SK-N-SH treated with all-trans-retinoic acid at 6 μM for 48 hours (cell line): ENCODE measurements at regions not wholly inside any gene's neighbourhood (a gene's known extent, or its start where the extent isn't known, plus 50 kb on each side); places are given as distances from the start of the nearest gene placed in this dataset.

Source experiments
- ATAC-seq: fragments of 200-7000 bp; cut with Tn5 transposase; 3 replicates; pipeline ENCODE4 v1.9.1; 2020; ENCODE audit warnings: mild to moderate bottlenecking, moderate library complexity
- ARNTL ChIP-seq: fragments of 450-650 bp; formaldehyde crosslinking; IDR thresholded peaks from 2 replicates; pipeline ENCODE4 v1.5.0; 2020; ENCODE audit warnings: low read depth, mild to moderate bottlenecking, moderate library complexity, borderline replicate concordance
- CSRNP3 ChIP-seq: fragments of 250-450 bp; sonication (Bioruptor Pico); IDR thresholded peaks from 2 replicates; pipeline ENCODE4 v1.5.1; 2021; ENCODE audit warnings: mild to moderate bottlenecking, moderate library complexity
- ESRRG ChIP-seq: fragments of 250-450 bp; sonication (Bioruptor Pico); IDR thresholded peaks from 2 replicates; pipeline ENCODE4 v1.6.1; 2021; ENCODE audit warnings: mild to moderate bottlenecking
- GLIS3 ChIP-seq: fragments of 250-450 bp; sonication (Bioruptor Pico); IDR thresholded peaks from 2 replicates; pipeline ENCODE4 v1.5.0; 2020; ENCODE audit warnings: mild to moderate bottlenecking, moderate library complexity
- OSR1 ChIP-seq: fragments of 250-450 bp; sonication (Bioruptor Pico); IDR thresholded peaks from 2 replicates; pipeline ENCODE4 v1.8.0; 2022; ENCODE audit warnings: moderate library complexity, mild to moderate bottlenecking, inconsistent platforms
- PATZ1 ChIP-seq: fragments of 250-450 bp; sonication (Bioruptor Pico); IDR thresholded peaks from 2 replicates; pipeline ENCODE4 v1.8.0; 2020; ENCODE audit warnings: mild to moderate bottlenecking, moderate library complexity, borderline replicate concordance
- POU6F1 ChIP-seq: fragments of 250-450 bp; sonication (Bioruptor Pico); IDR thresholded peaks from 2 replicates; pipeline ENCODE4 v1.8.0; 2021; ENCODE audit warnings: low read depth, mild to moderate bottlenecking, moderate library complexity, borderline replicate concordance
- PPARA ChIP-seq: fragments of 250-450 bp; sonication (Bioruptor Pico); IDR thresholded peaks from 2 replicates; pipeline ENCODE4 v1.5.0; 2020; ENCODE audit warnings: mild to moderate bottlenecking, borderline replicate concordance
- RARB ChIP-seq: fragments of 250-450 bp; sonication (Bioruptor Pico); IDR thresholded peaks from 2 replicates; pipeline ENCODE4 v1.8.0; 2021; ENCODE audit warnings: mild to moderate bottlenecking, moderate library complexity
- SNAI2 ChIP-seq: fragments of 250-450 bp; sonication (Bioruptor Pico); IDR thresholded peaks from 2 replicates; pipeline ENCODE4 v1.5.0; 2020; ENCODE audit warnings: mild to moderate bottlenecking, moderate library complexity
- TCF4 ChIP-seq: fragments of 250-450 bp; sonication (Bioruptor Pico); IDR thresholded peaks from 2 replicates; pipeline ENCODE4 v1.8.0; 2021; ENCODE audit warnings: mild to moderate bottlenecking, moderate library complexity, borderline replicate concordance
- TOX ChIP-seq: fragments of 250-450 bp; sonication (Bioruptor Pico); IDR thresholded peaks from 2 replicates; pipeline ENCODE4 v1.8.0; 2021; ENCODE audit warnings: mild to moderate bottlenecking, moderate library complexity, borderline replicate concordance
- TSHZ2 ChIP-seq: fragments of 250-450 bp; sonication (Bioruptor Pico); IDR thresholded peaks from 2 replicates; pipeline ENCODE4 v1.5.0; 2020; ENCODE audit warnings: mild to moderate bottlenecking, moderate library complexity
- ZFP30 ChIP-seq: fragments of 450-650 bp; formaldehyde crosslinking; IDR thresholded peaks from 2 replicates; pipeline ENCODE4 v1.5.0; 2022; ENCODE audit warnings: mild to moderate bottlenecking, moderate library complexity
- ZNF565 ChIP-seq: fragments of 450-650 bp; formaldehyde crosslinking; conservative IDR thresholded peaks from 2 replicates; pipeline ENCODE4 v1.5.0; 2020; ENCODE audit warnings: low read depth, mild to moderate bottlenecking, moderate library complexity
- ZNF70 ChIP-seq: fragments of 450-650 bp; formaldehyde crosslinking; IDR thresholded peaks from 2 replicates; pipeline ENCODE4 v1.5.0; 2020; ENCODE audit warnings: mild to moderate bottlenecking, moderate library complexity

GRCh38 chr7:51647486-51647885 is 330.9 kb upstream of the COBL start (continued):
- no peak for TF ChIP-seq POU6F1 (CRISPR knock-in tag)
- no peak for TF ChIP-seq SNAI2 (CRISPR knock-in tag)
- TF ChIP-seq PPARA (CRISPR knock-in tag) = no peak
- TF ChIP-seq GLIS3 (CRISPR knock-in tag) = no peak
- no peak for TF ChIP-seq ZNF565
- TF ChIP-seq ESRRG = no peak
- TF ChIP-seq CSRNP3 (CRISPR knock-in tag) = no peak
- TF ChIP-seq OSR1 (CRISPR knock-in tag) = no peak
- TF ChIP-seq PATZ1 (CRISPR knock-in tag) = no peak
- TF ChIP-seq, all 23 proteins: peak for 0

GRCh38 chr7:51645702-51646298 is 329.2 kb upstream of the COBL start:
- ATAC-seq = no peak
- no peak for TF ChIP-seq ZFP30 (CRISPR knock-in tag)
- no peak for TF ChIP-seq ARNTL (CRISPR knock-in tag)
- no peak for TF ChIP-seq TSHZ2 (CRISPR knock-in tag)
- no peak for TF ChIP-seq TCF4 (CRISPR knock-in tag)
- no peak for TF ChIP-seq RARB
- no peak for TF ChIP-seq PATZ1 (CRISPR knock-in tag)
- no peak for TF ChIP-seq POU6F1 (CRISPR knock-in tag)
- no peak for TF ChIP-seq GLIS3 (CRISPR knock-in tag)
- TF ChIP-seq ZNF70 (CRISPR knock-in tag) = no peak
- no peak for TF ChIP-seq CSRNP3 (CRISPR knock-in tag)
- TF ChIP-seq TOX (CRISPR knock-in tag) = no peak
- TF ChIP-seq ZNF565 = no peak
- no peak for TF ChIP-seq ESRRG
